Tibial artery (tissue), 4 donors: ENCODE measurements at regions not wholly inside any gene's neighbourhood (a gene's known extent, or its start where the extent isn't known, plus 50 kb on each side); places are given as distances from the start of the nearest gene placed in this dataset.
"Not testable (repeated sequence)": the region's sequence is repeated elsewhere in the genome, so short reads cannot be mapped to it uniquely, and the experiment has no call there.

Experiments used
- DNase-seq, 2 donors: peaks; one replicate each; pipeline ENCODE4 v3.0.0-alpha.2; 2019
- H3K27ac ChIP-seq, 2 donors: fragments of 200-600 bp; sonication (generic) in 1 of 2; 1 replicate in 1 of 2; 2 replicates in 1 of 2; pipeline ENCODE4 v1.5.1; 2018 to 2019; ENCODE audit warnings: mild to moderate bottlenecking in 1 of 2
- H3K27me3 ChIP-seq, 2 donors: fragments of 200-600 bp; sonication (generic) in 1 of 2; one replicate each; pipeline versions ENCODE4 v1.5.1 to v1.6.0; 2016 to 2019
- H3K36me3 ChIP-seq, 3 donors: fragments of 200-600 bp; sonication (generic) in 2 of 3; one replicate each; pipeline ENCODE4 v1.5.1; 2016 to 2019; ENCODE audit warnings: mild to moderate bottlenecking in 2 of 3
- H3K4me1 ChIP-seq, 4 donors: fragments of 200-600 bp; sonication (generic) in 2 of 4; 1 replicate in 3 of 4; 2 replicates in 1 of 4; pipeline ENCODE4 v1.5.1; 2016 to 2019
- H3K4me3 ChIP-seq, 2 donors: fragments of 200-600 bp; sonication (generic) in 1 of 2; 1 replicate in 1 of 2; 2 replicates in 1 of 2; pipeline ENCODE4 v1.5.1; 2018 to 2019; ENCODE audit warnings: mild to moderate bottlenecking in 2 of 2
- H3K9me3 ChIP-seq, 3 donors: fragments of 200-600 bp; sonication (generic) in 1 of 3; one replicate each; pipeline ENCODE4 v1.5.1; 2016 to 2019
- CTCF ChIP-seq, 2 experiments: fragments of 200-600 bp in 1 of 2; fragments of 450-650 bp in 1 of 2; IDR thresholded peaks; one replicate each; pipeline ENCODE4 v1.5.1; 2017 to 2019; ENCODE audit warnings: antibody characterized with exemption in 2 of 2, mild to moderate bottlenecking in 1 of 2, moderate library complexity in 1 of 2
- intact Hi-C: fragments of 100-400 bp; cut with DNase I; formaldehyde crosslinking; loops from one replicate; pipeline ENCODE4 v1.15.0; 2023; ENCODE audit warnings: low total_unique reads

GRCh38 chr4:97074531-97074930 lies 1068.7 kb downstream of the STPG2 start:
- H3K4me1 ChIP-seq = no peaks in the 10 kb centered on the region
- H3K27ac ChIP-seq = no peak overlapping the region
- TF ChIP-seq CTCF (IDR thresholded peaks at IDR 0.05) = no peak
- no peak for DNase-seq
- no peaks in the 10 kb centered on the region for H3K9me3 ChIP-seq
- intact Hi-C loops = no loop called here
- H3K36me3 ChIP-seq = no peaks in the 10 kb centered on the region
- no peaks in the 10 kb centered on the region for H3K27me3 ChIP-seq
- no peak overlapping the region for H3K4me3 ChIP-seq

- TF ChIP-seq CTCF (IDR thresholded peaks at IDR 0.05) = no peak
- Histone ChIP-seq H3K4me1 (no peaks in the 10 kb centered on the region), H3K27me3 (no peaks in the 10 kb centered on the region), H3K36me3 (no peaks in the 10 kb centered on the region), H3K9me3 (no peaks in the 10 kb centered on the region), H3K27ac (no peak overlapping the region), H3K4me3 (no peak overlapping the region)
- DNase-seq = no peak
- intact Hi-C loops = no loop called here
Measured at GRCh38 chr4:97081951-97082350, 1061.3 kb downstream of the STPG2 start.

GRCh38 chr4:97097036-97097435 lies 1046.2 kb downstream of the STPG2 start:
- H3K4me1 ChIP-seq, H3K27me3 ChIP-seq, H3K36me3 ChIP-seq, intact Hi-C loops, H3K4me3 ChIP-seq, DNase-seq, H3K27ac ChIP-seq, H3K9me3 ChIP-seq: not testable (repeated sequence)

- DNase-seq, H3K9me3 ChIP-seq, H3K36me3 ChIP-seq, H3K4me1 ChIP-seq, H3K27ac ChIP-seq, H3K4me3 ChIP-seq, intact Hi-C loops, H3K27me3 ChIP-seq: not testable (repeated sequence)
Measured at GRCh38 chr4:97101171-97101570, 1042.1 kb downstream of the STPG2 start.

- no peak overlapping the region for H3K27ac ChIP-seq
- TF ChIP-seq CTCF (IDR thresholded peaks at IDR 0.05) = no peak
- H3K9me3 ChIP-seq = no peaks in the 10 kb centered on the region
- H3K27me3 ChIP-seq = no peaks in the 10 kb centered on the region
- no peak overlapping the region for H3K4me3 ChIP-seq
- intact Hi-C loops = no loop called here
- no peaks in the 10 kb centered on the region for H3K4me1 ChIP-seq
- H3K36me3 ChIP-seq = no peaks in the 10 kb centered on the region
- DNase-seq = no peak
Measured at GRCh38 chr4:97103252-97103651, 1040.0 kb downstream of the STPG2 start.

- no peak overlapping the region for H3K4me3 ChIP-seq
- intact Hi-C loops = no loop called here
- no peaks in the 10 kb centered on the region for H3K27me3 ChIP-seq
- H3K4me1 ChIP-seq = no peaks in the 10 kb centered on the region
- no peak overlapping the region for H3K27ac ChIP-seq
- TF ChIP-seq CTCF (IDR thresholded peaks at IDR 0.05) = no peak
- no peaks in the 10 kb centered on the region for H3K9me3 ChIP-seq
- no peak for DNase-seq
- no peaks in the 10 kb centered on the region for H3K36me3 ChIP-seq
Measured at GRCh38 chr4:97104006-97104405, 1039.3 kb downstream of the STPG2 start.

- intact Hi-C loops = no loop called here
- DNase-seq = no peak
- Histone ChIP-seq H3K27me3 (no peaks in the 10 kb centered on the region), H3K27ac (no peak overlapping the region), H3K36me3 (no peaks in the 10 kb centered on the region), H3K4me1 (no peaks in the 10 kb centered on the region), H3K4me3 (no peak overlapping the region), H3K9me3 (no peaks in the 10 kb centered on the region)
- TF ChIP-seq CTCF (IDR thresholded peaks at IDR 0.05) = no peak
Measured at GRCh38 chr4:97104666-97105065, 1038.6 kb downstream of the STPG2 start.
